ENCODE measurements at regions not wholly inside any gene's neighbourhood (a gene's known extent, or its start where the extent isn't known, plus 50 kb on each side); places are given as distances from the start of the nearest gene placed in this dataset.

DNA sequence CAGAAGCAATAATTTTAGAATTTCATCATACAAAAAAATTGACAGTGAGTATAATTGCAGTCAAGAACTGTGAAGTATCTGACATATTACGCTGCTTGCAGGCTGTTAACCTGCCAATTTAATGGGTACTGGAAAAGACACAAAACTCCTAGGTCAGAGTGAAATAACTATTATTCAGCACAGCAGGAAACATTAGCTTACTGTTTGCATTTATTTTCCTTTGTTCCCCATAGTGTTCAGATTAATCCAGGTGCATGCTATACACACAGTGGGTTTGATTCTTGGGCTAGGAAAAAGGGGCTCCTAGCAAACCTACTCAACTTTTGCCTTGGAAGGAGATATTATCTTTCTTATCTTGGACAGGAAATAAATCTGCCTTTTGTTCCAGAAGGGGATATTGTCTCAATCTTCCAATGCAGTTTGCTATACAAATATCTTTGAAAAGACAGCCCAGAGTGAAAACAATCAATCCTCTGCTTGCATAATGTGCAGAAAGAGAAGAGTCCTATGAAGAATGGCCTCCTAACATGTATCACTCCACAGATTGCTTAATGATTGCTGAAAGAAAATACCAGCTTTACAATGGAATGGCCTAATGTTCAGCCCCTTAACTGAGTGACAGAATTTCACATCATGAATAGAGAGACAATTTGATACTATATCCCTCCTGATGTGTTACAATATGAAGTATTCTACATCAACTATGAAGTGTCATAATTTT is 443.4 kb downstream of the TBC1D4 start:
- no peak for ATAC-seq

DNA sequence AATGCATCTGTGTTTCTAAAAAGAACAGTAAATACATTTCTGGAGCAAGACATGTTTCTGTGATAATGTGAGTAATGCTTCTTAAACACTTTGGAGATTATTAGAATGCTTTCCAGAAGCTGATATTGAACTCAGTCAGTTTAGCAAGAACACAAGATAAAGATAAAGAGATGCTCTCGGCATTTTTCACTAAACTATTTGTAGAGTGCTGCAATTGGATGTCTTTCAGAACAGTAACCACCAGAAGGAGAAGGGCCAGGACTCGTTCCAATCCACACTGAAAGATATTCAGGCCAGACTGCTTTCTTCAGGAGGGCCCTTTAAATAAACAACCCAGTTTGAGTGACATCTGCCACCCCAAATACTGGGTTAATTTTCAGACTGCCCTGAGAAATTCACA is 456.0 kb downstream of the TBC1D4 start:
- no peak for ATAC-seq

DNA sequence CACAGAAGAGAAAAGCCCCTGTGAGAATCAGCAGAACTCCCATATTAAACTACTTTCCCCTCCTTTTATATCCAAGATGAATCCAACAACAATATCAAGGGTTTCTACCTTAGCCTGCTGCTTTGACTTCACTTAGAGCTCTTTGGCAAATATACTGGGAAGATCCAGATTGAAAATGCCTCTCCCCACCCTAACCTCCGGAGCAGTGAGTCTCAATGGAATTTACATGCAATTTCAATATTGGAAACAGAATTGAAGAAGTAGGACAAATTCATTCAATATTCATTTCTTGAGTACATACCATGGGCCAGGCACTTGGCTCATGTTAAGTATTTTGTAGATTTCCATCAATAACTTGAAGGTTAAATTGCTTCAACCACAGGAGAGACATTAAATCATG is 457.4 kb downstream of the TBC1D4 start:
- ATAC-seq, result no peak

DNA sequence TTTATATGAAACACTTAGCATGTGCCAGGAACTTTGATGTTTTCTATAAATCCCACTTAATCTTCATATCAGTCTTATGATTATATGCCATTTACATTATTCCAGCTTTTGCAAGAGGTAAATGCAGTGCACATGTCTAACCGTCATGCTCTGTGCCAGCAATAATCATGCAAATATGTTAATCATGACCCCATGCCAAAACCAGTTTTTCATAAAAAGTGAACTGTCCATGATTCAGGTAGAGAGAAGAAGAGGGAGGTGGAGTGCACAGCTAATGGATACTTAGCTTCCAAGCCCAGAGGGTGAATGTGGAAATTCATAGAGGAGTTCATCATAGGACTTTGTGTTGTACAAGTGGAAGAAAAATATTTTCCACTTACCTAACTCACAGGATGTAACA is 458.4 kb downstream of the TBC1D4 start:
- no peak for ATAC-seq

- ATAC-seq, result no peak
Observed at GRCh38 chr13:75021151-75021550, 460.8 kb downstream of the TBC1D4 start.

- ATAC-seq, result no peak
Observed at GRCh38 chr13:75016225-75016624, 465.7 kb downstream of the TBC1D4 start.

- no peak for ATAC-seq
Observed at GRCh38 chr13:75013818-75014217, 468.2 kb downstream of the TBC1D4 start.

DNA sequence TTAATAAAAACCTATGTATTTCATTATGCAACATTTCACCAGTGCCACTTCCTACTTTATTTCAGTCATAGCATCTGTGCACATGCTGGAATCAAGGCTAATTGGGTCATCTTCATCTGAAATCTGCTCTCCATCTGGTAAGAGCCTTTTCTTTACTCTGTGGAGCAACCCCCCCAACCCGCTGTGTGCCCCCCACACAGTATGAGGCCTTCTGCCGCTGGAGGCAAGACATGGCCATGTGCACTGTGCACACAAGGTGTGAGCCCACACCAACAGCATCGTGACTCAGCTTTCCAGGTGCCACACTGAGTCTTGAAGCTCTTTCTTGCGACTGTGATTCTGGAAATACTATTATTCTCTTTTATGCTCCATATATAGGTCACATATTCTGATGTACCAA is 471.0 kb downstream of the TBC1D4 start:
- no peak for ATAC-seq

DNA sequence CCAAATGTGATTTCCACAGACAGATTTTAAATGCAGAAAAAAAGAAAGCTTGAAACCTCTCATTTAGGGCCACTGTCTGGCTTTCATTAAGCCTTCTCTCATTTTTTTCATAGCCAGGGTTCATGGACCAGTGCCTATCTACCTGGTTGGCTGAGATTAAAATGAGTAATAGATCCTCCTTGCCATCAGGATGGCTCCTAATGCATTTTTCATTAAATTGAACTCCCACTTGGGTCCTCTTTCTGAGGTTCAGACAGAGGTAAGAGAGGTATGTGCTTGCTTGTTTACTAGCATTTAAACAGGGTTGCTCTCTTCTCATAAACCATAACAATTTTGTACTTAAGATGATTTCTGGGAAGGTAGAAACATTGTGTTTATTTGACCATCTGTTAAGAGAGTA is 473.0 kb downstream of the TBC1D4 start:
- ATAC-seq, result no peak

- ATAC-seq, result no peak
Observed at GRCh38 chr13:74990992-74991391, 491.0 kb downstream of the TBC1D4 start.

- ATAC-seq, result no peak
Observed at GRCh38 chr13:74987124-74987690, 494.8 kb downstream of the TBC1D4 start.

DNA sequence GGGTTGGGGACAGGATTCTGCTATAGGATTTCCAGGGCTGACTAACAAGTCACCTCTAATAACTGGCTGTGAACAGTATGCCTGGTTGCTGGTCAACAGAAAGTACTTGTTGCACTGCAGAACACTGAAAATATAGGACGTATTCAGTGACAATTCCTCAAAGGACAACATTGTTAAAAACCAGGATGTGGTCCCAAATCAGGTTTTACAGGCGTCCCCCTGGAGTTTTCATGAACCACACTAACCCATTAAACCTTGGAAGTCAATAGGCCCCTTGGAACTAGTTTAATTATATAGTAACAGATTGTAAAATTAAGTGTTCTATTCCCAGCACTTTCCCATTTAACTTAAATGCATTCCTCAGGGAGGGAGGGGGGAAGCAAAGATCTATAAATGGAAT is 495.4 kb downstream of the TBC1D4 start:
- no peak for ATAC-seq

GRCh38 chr13:74979703-74980102 is 502.3 kb downstream of the TBC1D4 start:
- no peak for ATAC-seq

GRCh38 chr13:74978591-74978990 is 503.4 kb downstream of the TBC1D4 start:
- ATAC-seq, result no peak

GRCh38 chr13:74977498-74977897 is 504.5 kb downstream of the TBC1D4 start:
- no peak for ATAC-seq

- ATAC-seq, result no peak
Observed at GRCh38 chr13:74975111-74975510, 506.9 kb downstream of the TBC1D4 start.

GRCh38 chr13:74973935-74974879 is 507.8 kb downstream of the TBC1D4 start:
- no peak for ATAC-seq

- ATAC-seq, result no peak
Observed at GRCh38 chr13:74969419-74969818, 512.5 kb downstream of the TBC1D4 start.

GRCh38 chr13:74966814-74967424 is 515.0 kb downstream of the TBC1D4 start:
- ATAC-seq, result no peak

GRCh38 chr13:74966275-74966674 is 515.7 kb downstream of the TBC1D4 start:
- no peak for ATAC-seq

- no peak for ATAC-seq
Observed at GRCh38 chr13:74945637-74946036, 536.3 kb downstream of the TBC1D4 start.

DNA sequence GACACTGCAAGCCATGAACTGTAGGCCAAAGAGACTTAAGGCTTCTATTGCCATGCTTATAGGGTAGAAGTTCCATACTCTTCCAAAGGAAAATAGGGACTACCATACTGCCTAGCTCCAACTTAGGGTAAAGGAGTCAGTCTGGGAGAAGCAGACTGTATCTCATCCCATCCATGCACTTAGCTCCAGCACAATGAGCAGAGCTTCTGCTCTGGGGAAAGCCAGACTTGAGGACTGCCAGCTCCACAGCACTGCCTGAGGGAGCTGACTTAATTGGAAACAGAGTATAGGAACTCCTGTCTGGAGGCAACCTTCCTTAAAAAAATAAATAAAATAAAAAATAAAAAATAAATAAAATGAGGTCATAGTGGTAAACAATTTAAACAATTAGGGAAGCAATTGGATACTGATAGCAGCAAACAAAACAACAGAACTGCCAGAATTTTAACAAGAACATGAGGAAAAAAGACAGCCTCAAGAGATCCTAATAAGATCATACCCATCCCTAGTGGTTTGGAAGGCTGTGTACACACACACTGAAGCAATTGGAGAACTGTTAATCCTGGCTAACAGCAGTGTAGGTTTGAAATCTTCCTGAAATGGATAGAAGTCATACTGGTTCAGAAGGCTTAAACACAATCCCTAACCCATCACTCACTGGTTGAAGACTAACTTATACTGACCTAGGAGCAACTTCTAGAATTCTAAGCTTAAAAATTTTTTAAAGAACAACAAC is 550.1 kb downstream of the TBC1D4 start:
- ATAC-seq, result no peak

Data from activated CD4-positive, CD25-positive, alpha-beta regulatory T cell treated with anti-CD3 and anti-CD28 coated beads, Interleukin-2, amount 50 U/mL, for 24 hours (primary cell).